H9 (cell line): ENCODE measurements at regions not wholly inside any gene's neighbourhood (a gene's known extent, or its start where the extent isn't known, plus 50 kb on each side); places are given as distances from the start of the nearest gene placed in this dataset.

Source experiments
- DNase-seq: peaks from one replicate; pipeline ENCODE4 v3.0.0-alpha.2; 2017
- H2AFZ ChIP-seq: one replicate; pipeline ENCODE4 v1.6.1; 2013; ENCODE audit warnings: mild to moderate bottlenecking, low read length, control low read depth, moderate library complexity
- H2AK5ac ChIP-seq: 2 replicates; pipeline ENCODE4 v1.6.1; 2013; ENCODE audit warnings: low read length, control low read depth, mixed read lengths; ENCODE audit not compliant: insufficient read length
- H2BK120ac ChIP-seq: one replicate; pipeline ENCODE4 v1.6.1; 2013; ENCODE audit warnings: low read depth, mild to moderate bottlenecking, low read length, control low read depth, inconsistent platforms; ENCODE audit not compliant: poor library complexity, severe bottlenecking
- H2BK12ac ChIP-seq: 2 replicates; pipeline ENCODE4 v1.6.1; 2013; ENCODE audit warnings: low read length, control low read depth, mixed read lengths, low read depth; ENCODE audit not compliant: insufficient read length
- H2BK15ac ChIP-seq: 2 replicates; pipeline ENCODE4 v1.6.1; 2013; ENCODE audit warnings: low read depth, low read length, control low read depth
- H2BK20ac ChIP-seq: one replicate; pipeline ENCODE4 v1.6.1; 2013; ENCODE audit warnings: low read depth, mild to moderate bottlenecking, low read length, control low read depth, inconsistent platforms; ENCODE audit not compliant: poor library complexity, severe bottlenecking
- H2BK5ac ChIP-seq: 2 replicates; pipeline ENCODE4 v1.6.1; 2013; ENCODE audit warnings: low read length, control low read depth, mixed read lengths; ENCODE audit not compliant: insufficient read length
- H3K14ac ChIP-seq: 2 replicates; pipeline ENCODE4 v1.6.1; 2013; ENCODE audit warnings: low read length, control low read depth; ENCODE audit not compliant: insufficient read depth
- H3K18ac ChIP-seq: 2 replicates; pipeline ENCODE4 v1.6.1; 2013; ENCODE audit warnings: low read depth, mild to moderate bottlenecking, mixed read lengths, low read length, control low read depth; ENCODE audit not compliant: insufficient read length
- H3K23ac ChIP-seq: 2 replicates; pipeline ENCODE4 v1.6.1; 2013; ENCODE audit warnings: low read length, control low read depth, mixed read lengths, low read depth; ENCODE audit not compliant: insufficient read length
- H3K23me2 ChIP-seq: 2 replicates; pipeline ENCODE4 v1.6.1; 2013; ENCODE audit warnings: low read depth, mild to moderate bottlenecking, mixed read lengths, low read length, control low read depth; ENCODE audit not compliant: insufficient read length, poor library complexity, severe bottlenecking
- H3K27ac ChIP-seq: 2 replicates; pipeline ENCODE4 v1.5.1; 2013; ENCODE audit warnings: low read length, control low read depth, mixed read lengths, low read depth; ENCODE audit not compliant: insufficient read length
- H3K27me3 ChIP-seq: 2 replicates; pipeline ENCODE4 v1.6.1; 2013; ENCODE audit warnings: low read length, control low read depth, inconsistent platforms; ENCODE audit not compliant: insufficient read depth
- H3K4ac ChIP-seq: 2 replicates; pipeline ENCODE4 v1.6.1; 2013; ENCODE audit warnings: low read depth, mild to moderate bottlenecking, control low read depth, inconsistent platforms, low read length, moderate library complexity
- H3K4me1 ChIP-seq: 2 replicates; pipeline ENCODE4 v1.6.1; 2013; ENCODE audit warnings: low read length, control low read depth, inconsistent platforms; ENCODE audit not compliant: insufficient read depth
- H3K4me2 ChIP-seq: 2 replicates; pipeline ENCODE4 v1.6.1; 2013; ENCODE audit warnings: low read length, control low read depth, mixed read lengths; ENCODE audit not compliant: insufficient read length, insufficient read depth
- H3K56ac ChIP-seq: 2 replicates; pipeline ENCODE4 v1.6.1; 2013; ENCODE audit warnings: low read depth, mild to moderate bottlenecking, mixed read lengths, low read length, control low read depth; ENCODE audit not compliant: insufficient read length
- H3K79me1 ChIP-seq: 2 replicates; pipeline ENCODE4 v1.6.1; 2013; ENCODE audit warnings: low read depth, mild to moderate bottlenecking, moderate library complexity, low read length, control low read depth, inconsistent platforms; ENCODE audit not compliant: insufficient read depth, poor library complexity, severe bottlenecking
- H3K79me2 ChIP-seq: 2 replicates; pipeline ENCODE4 v1.6.1; 2013; ENCODE audit warnings: low read length, control low read depth, inconsistent platforms; ENCODE audit not compliant: insufficient read depth
- H3K9ac ChIP-seq: 2 replicates; pipeline ENCODE4 v1.6.1; 2013; ENCODE audit warnings: low read length, control low read depth, mixed read lengths; ENCODE audit not compliant: insufficient read length; ENCODE audit errors: extremely low read depth
- H3K9me3 ChIP-seq: one replicate; pipeline ENCODE4 v1.6.1; 2013; ENCODE audit warnings: low read depth, low read length, inconsistent platforms; ENCODE audit not compliant: control insufficient read depth
- H3T11ph ChIP-seq: one replicate; pipeline ENCODE4 v1.6.1; 2013; ENCODE audit warnings: mild to moderate bottlenecking, low read length, control low read depth, inconsistent platforms
- H4K20me1 ChIP-seq: one replicate; pipeline ENCODE4 v1.6.1; 2013; ENCODE audit not compliant: control insufficient read depth, insufficient read length, insufficient read depth
- H4K5ac ChIP-seq: 2 replicates; pipeline ENCODE4 v1.6.1; 2013; ENCODE audit warnings: low read depth, mild to moderate bottlenecking, mixed read lengths, low read length, control low read depth; ENCODE audit not compliant: insufficient read length
- H4K8ac ChIP-seq: replicated peaks from 2 replicates; pipeline ENCODE4 v1.6.1; 2013; ENCODE audit warnings: low read length, control low read depth, mixed read lengths, low read depth; ENCODE audit not compliant: insufficient read length
- H4K91ac ChIP-seq: 2 replicates; pipeline ENCODE4 v1.6.1; 2013; ENCODE audit warnings: low read depth, mild to moderate bottlenecking, moderate library complexity, mixed read lengths, low read length, control low read depth; ENCODE audit not compliant: insufficient read length
- H3K27ac Mint-ChIP-seq, 3 experiments: 2 replicates in 2 of 3; 3 replicates in 1 of 3; pipeline ENCODE4 v1.8.0; 2020 to 2021; ENCODE audit warnings: mixed read lengths in 3 of 3, mild to moderate bottlenecking in 1 of 3, moderate library complexity in 1 of 3
- H3K27me3 Mint-ChIP-seq: 2 replicates; pipeline ENCODE4 v1.8.0; 2021; ENCODE audit warnings: low read depth, mild to moderate bottlenecking, moderate library complexity, mixed read lengths
- H3K36me3 Mint-ChIP-seq, 3 experiments: 2 replicates in 2 of 3; 3 replicates in 1 of 3; pipeline ENCODE4 v1.8.0; 2020 to 2021; ENCODE audit warnings: low read depth in 3 of 3, mixed read lengths in 3 of 3; ENCODE audit not compliant: insufficient read depth in 1 of 3
- H3K4me1 Mint-ChIP-seq, 2 experiments: 2 replicates each; pipeline ENCODE4 v1.8.0; 2020; ENCODE audit warnings: mixed read lengths in 2 of 2
- H3K4me3 Mint-ChIP-seq, 2 experiments: 2 replicates in 1 of 2; 3 replicates in 1 of 2; pipeline ENCODE4 v1.8.0; 2020 to 2021; ENCODE audit warnings: mild to moderate bottlenecking in 2 of 2, mixed read lengths in 2 of 2, moderate library complexity in 1 of 2
- H3K9me3 Mint-ChIP-seq, 2 experiments: 2 replicates in 1 of 2; 3 replicates in 1 of 2; pipeline ENCODE4 v1.8.0; 2020; ENCODE audit warnings: mild to moderate bottlenecking in 2 of 2, mixed read lengths in 2 of 2, moderate library complexity in 1 of 2
- WGBS: extraction: QIAGEN DNeasy Blood & Tissue Kit; methylation state at CpG from one replicate; pipeline ENCODE4 v1.1.7; 2013; ENCODE audit warnings: missing lambda C conversion rate, low lambda C conversion rate, mixed read lengths; ENCODE audit not compliant: insufficient read length; ENCODE audit errors: extremely low coverage; 5-methylcytosine and 5-hydroxymethylcytosine counted together
- TF ChIP-seq, protein P1 (sequence below): fragments of 200-600 bp; sonication (generic); conservative IDR thresholded peaks from 3 replicates; pipeline ENCODE4 v1.8.0; 2021; ENCODE audit warnings: antibody characterized with exemption, mild to moderate bottlenecking

- Histone ChIP-seq H2BK20ac (no peak overlapping the region), H3K27me3 (peaks cover 8% of the 10 kb centered on the region; the same call in 1 of the 2 replicates), H3K4me1 (no peaks in the 10 kb centered on the region), H3K18ac (no peak overlapping the region), H2AK5ac (no peak overlapping the region), H3K9ac (no peak overlapping the region), H3K23ac (no peak overlapping the region), H4K91ac (no peak overlapping the region), H3K14ac (no peak overlapping the region), H2BK120ac (no peak overlapping the region), H3K56ac (no peak overlapping the region), H4K20me1 (no peaks in the 10 kb centered on the region), H2AFZ (no peak overlapping the region), H3K4me2 (no peak overlapping the region), H3K27ac (no peak overlapping the region), H4K5ac (no peak overlapping the region), H3K79me2 (no peaks in the 10 kb centered on the region), H3K4ac (no peak overlapping the region), H4K8ac (no peak overlapping the region), H3K79me1 (no peaks in the 10 kb centered on the region), H2BK5ac (no peak overlapping the region), H3K9me3 (no peaks in the 10 kb centered on the region), H2BK15ac (no peak overlapping the region), H3K23me2 (no peaks in the 10 kb centered on the region), H2BK12ac (no peak overlapping the region), H3T11ph (no peak overlapping the region)
- TF ChIP-seq, protein P1, sequence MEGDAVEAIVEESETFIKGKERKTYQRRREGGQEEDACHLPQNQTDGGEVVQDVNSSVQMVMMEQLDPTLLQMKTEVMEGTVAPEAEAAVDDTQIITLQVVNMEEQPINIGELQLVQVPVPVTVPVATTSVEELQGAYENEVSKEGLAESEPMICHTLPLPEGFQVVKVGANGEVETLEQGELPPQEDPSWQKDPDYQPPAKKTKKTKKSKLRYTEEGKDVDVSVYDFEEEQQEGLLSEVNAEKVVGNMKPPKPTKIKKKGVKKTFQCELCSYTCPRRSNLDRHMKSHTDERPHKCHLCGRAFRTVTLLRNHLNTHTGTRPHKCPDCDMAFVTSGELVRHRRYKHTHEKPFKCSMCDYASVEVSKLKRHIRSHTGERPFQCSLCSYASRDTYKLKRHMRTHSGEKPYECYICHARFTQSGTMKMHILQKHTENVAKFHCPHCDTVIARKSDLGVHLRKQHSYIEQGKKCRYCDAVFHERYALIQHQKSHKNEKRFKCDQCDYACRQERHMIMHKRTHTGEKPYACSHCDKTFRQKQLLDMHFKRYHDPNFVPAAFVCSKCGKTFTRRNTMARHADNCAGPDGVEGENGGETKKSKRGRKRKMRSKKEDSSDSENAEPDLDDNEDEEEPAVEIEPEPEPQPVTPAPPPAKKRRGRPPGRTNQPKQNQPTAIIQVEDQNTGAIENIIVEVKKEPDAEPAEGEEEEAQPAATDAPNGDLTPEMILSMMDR, result no peak
- no peak overlapping the region for H3K4me3 Mint-ChIP-seq
- peaks cover 9 to 11% of the 10 kb centered on the region in 2 experiments; a peak in 3 of 5 replicates for H3K9me3 Mint-ChIP-seq
- peaks cover 28 to 34% of the 10 kb centered on the region in 2 experiments for H3K4me1 Mint-ChIP-seq
- H3K27me3 Mint-ChIP-seq, result peaks cover 78% of the 10 kb centered on the region
- no peak for DNase-seq
- H3K27ac Mint-ChIP-seq, result no peak overlapping the region
- WGBS, result no CpG with 5 or more reads among the region's 2 CpGs
- peaks cover 0 to 6% (median 0%) of the 10 kb centered on the region in 3 experiments; a peak in 2 of 7 replicates for H3K36me3 Mint-ChIP-seq
These were observed 69.7 kb upstream of the SETMAR start for GRCh38 chr3:4233488-4233887.
